C4-2B (cell line): ENCODE measurements at regions not wholly inside any gene's neighbourhood (a gene's known extent, or its start where the extent isn't known, plus 50 kb on each side); places are given as distances from the start of the nearest gene placed in this dataset.

Experiments used
- ZFX ChIP-seq: fragments of 450-650 bp; IDR thresholded peaks from 2 replicates; pipeline ENCODE4 v1.6.1; 2017
- TF ChIP-seq, protein P1 (sequence below): fragments of 450-650 bp; conservative IDR thresholded peaks from 2 replicates; pipeline ENCODE4 v1.5.1; 2017; ENCODE audit warnings: mild to moderate bottlenecking

DNA sequence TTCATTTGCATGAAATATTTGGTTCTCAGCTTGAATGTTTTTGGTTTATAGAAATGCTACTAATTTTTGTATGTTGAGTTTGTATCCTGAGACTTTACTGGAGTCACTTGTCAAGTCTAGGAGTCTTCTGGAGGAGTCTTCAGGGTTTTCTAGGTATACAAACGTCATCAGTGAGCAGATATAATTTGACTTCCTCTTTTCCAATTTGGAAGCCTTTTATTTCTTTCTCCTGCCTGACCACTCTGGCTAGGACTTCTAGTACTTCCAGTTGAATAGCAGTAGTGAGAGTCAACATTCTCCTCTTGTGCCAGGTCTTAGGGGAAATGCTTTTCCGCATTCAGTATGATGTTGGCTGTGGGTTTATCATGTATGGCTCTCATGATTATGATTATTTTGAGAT is 55.4 kb upstream of the THUMPD2 start:
- TF ChIP-seq, protein P1, sequence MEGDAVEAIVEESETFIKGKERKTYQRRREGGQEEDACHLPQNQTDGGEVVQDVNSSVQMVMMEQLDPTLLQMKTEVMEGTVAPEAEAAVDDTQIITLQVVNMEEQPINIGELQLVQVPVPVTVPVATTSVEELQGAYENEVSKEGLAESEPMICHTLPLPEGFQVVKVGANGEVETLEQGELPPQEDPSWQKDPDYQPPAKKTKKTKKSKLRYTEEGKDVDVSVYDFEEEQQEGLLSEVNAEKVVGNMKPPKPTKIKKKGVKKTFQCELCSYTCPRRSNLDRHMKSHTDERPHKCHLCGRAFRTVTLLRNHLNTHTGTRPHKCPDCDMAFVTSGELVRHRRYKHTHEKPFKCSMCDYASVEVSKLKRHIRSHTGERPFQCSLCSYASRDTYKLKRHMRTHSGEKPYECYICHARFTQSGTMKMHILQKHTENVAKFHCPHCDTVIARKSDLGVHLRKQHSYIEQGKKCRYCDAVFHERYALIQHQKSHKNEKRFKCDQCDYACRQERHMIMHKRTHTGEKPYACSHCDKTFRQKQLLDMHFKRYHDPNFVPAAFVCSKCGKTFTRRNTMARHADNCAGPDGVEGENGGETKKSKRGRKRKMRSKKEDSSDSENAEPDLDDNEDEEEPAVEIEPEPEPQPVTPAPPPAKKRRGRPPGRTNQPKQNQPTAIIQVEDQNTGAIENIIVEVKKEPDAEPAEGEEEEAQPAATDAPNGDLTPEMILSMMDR = no peak
- no peak for TF ChIP-seq ZFX
